H54 (cell line): ENCODE measurements at regions not wholly inside any gene's neighbourhood (a gene's known extent, or its start where the extent isn't known, plus 50 kb on each side); places are given as distances from the start of the nearest gene placed in this dataset.
"Not testable (repeated sequence)": the region's sequence is repeated elsewhere in the genome, so short reads cannot be mapped to it uniquely, and the experiment has no call there.

Source experiments
- DNase-seq: peaks from one replicate; pipeline ENCODE4 v3.0.0; 2011; ENCODE audit warnings: low spot score, mixed read lengths; ENCODE audit not compliant: insufficient read length
- FAIRE-seq: peaks from 3 replicates; lab custom pipeline; 2011; peaks lifted over from hg19 to GRCh38; lab: Jason Lieb, UNC
- POLR2A ChIP-seq: IDR thresholded peaks from 2 replicates; pipeline ENCODE4 v1.6.1; 2011; ENCODE audit warnings: low read depth, mild to moderate bottlenecking, low read length

DNA sequence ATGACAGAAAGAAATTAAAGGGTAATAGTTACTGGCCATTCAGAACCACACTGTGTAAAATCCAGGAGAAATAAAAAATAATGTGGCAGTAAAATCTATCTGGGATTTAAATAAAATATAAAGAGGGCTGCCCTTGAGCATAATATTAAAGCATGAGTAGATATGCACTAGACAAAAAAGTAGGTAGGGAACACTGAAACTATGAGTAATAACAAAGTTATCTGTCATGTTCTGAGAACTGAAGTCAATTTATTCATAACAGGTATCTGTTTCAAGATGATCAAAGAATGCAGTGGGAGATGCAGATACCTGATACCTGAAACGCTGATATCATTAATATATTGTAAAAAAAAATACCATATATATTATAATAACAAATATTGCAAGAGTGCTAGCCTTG is 1672.0 kb downstream of the SLITRK5 start:
- FAIRE-seq, result peak; percentile 33
- no peak for TF ChIP-seq POLR2A
- no peak for DNase-seq

DNA sequence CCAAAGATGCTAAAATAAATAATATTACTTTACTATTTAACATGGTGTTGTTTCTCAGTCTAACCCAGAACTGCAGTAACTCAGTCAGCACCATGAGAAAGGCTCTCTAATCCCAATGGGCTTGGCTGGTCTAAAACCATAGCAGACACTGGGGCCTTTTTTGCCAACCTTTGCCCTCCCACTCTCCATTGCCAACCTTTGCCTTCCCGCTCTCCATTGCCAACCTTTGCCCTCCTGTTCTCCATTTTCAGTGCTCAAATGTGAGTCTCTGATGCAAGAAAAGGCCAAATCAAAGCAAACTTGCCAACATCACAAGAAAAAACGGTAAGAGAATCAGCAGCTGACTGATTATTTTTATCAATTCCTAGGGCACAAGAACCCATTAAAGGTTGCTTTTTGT is 1681.2 kb downstream of the SLITRK5 start:
- DNase-seq (no peak), FAIRE-seq (no peak)
- no peak for TF ChIP-seq POLR2A

DNA sequence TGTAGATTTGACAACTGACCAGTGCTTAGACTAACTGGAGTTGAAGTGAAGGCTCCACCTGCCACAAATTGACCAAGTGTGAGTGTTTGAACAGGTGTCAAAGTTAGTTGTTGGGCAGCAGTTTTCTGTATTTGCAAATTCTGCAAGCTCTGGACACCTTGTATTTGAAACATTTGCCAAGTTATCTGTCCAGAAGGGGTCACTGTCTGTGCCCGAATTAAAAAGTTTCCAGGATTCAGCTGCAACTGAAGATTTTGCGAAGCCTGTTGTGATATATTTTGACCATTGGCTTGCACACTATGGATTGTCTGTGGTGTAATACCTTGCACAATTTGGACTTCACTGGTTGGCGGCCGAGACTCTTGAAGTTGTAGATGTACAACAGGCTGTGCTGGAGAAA is 1690.7 kb downstream of the SLITRK5 start:
- DNase-seq, result no peak
- no peak for FAIRE-seq
- no peak for TF ChIP-seq POLR2A

DNA sequence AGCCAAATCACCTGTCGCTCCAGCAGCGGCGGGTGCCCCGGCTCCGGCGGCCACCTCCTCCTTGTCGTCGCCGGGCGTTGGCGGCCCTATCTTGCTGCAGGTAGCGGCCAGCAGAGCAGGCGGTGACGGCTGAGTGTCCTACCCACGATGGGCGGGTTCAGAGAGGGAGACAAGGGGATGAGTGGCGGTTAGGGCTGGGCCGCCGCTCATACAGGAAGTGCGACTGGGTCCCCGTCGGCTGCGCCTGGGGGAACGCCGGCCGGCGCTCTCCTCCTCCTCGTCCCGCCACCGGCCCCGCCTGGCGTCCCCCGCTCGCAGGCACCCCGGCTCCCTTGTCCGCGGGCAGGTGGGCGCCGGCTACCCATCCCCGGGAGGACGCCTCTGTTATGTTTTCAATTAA is 1692.0 kb downstream of the SLITRK5 start:
- DNase-seq (no peak), FAIRE-seq (no peak)
- TF ChIP-seq POLR2A, result no peak

DNA sequence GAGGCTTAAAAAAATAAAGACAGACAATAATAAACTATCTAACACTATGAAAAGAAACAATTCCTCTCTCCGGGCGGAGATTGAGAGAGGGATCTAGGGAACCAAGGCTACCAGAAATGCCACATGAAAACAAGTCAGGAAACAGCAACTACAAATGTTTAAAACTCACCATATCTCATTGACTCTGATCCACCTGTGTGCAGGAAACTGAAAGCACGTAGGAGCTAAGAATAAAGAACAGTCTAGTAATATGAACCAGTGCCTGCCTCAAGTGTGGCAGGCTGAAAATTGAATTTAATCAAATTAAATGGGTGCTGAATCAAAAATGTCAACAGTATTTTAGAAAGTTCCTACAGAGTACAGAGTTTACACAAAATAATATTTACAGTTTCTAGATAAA is 1701.0 kb downstream of the SLITRK5 start:
- no peak for TF ChIP-seq POLR2A
- DNase-seq (no peak), FAIRE-seq (no peak)

DNA sequence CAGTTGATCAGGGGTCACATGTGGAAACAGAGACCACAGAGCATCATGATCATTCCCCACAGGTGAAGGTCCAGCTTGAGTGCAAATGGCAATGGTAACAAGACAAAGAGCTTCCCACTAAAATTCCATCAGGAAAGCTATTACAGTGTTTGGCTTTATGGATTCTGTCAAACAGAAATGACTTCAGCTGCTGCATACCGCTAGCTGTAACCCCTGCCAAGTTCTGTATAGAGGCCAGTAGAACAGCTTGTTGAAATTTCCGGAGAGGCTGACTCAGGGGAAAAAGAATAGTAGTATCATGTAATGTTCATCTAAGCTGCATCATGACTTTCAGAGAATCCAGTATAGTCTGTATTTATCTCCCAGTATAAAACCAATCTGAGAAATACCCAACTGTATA is 1704.7 kb downstream of the SLITRK5 start:
- no peak for DNase-seq
- TF ChIP-seq POLR2A, result no peak
- peak; percentile 84 for FAIRE-seq

DNA sequence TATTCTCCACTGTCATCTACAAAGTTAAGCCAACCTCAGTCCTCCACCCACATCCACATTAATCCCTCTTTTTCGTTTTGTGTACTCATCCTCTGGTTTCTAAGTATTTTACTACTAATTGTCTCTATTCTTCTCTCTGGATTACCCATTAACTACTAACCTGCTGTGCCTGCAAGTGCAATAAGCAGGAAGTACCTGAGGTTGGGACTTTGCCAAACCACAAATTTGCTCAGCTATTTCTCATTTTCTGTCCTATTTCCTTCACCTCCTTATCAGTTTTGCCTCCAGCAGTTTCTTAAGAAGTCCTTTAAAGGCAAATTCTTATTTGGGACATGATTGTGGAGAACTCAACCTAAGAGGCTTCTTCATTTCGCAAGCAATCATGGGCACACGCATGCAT is 1708.9 kb downstream of the SLITRK5 start:
- DNase-seq (no peak), FAIRE-seq (peak; percentile 62)
- no peak for TF ChIP-seq POLR2A

DNA sequence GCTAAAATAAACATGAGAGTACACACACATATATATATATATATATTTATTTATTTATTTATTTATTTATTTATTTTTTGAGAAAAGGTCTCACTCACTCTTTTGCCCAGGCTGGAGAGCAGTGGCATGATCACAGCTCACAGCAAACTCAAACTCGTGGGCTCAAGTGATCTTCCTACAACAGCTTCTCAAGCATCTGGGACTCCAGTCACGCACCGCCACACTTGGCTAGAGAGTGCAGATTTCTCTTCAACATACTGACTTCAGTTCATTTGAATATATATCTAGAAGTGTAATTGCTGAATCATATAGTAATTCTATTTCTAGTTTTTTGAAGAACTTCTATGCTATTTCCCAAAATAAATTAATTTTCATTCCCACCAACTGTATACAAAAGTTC is 1711.8 kb downstream of the SLITRK5 start:
- DNase-seq (no peak), FAIRE-seq (no peak)
- TF ChIP-seq POLR2A, result no peak

DNA sequence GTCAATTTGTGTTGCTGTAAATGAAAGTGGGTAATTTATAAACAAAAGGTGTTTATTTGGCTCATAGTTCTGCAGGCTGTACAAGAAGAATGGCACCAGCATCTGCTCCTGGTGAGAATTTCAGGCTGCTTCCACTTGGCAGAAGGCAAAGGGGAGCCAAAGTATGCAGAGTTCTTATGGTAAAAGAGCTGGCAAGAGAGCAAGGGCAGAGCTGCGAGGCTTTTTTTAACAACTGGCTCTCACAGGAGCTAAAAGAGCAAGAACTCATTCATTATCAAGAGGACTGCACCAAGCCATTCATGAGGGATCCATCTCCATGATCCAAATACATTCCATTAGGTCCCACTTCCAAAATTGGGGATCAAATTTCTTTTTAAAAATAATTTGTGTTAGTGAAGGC is 1712.7 kb downstream of the SLITRK5 start:
- TF ChIP-seq POLR2A, result no peak
- DNase-seq, result no peak

DNA sequence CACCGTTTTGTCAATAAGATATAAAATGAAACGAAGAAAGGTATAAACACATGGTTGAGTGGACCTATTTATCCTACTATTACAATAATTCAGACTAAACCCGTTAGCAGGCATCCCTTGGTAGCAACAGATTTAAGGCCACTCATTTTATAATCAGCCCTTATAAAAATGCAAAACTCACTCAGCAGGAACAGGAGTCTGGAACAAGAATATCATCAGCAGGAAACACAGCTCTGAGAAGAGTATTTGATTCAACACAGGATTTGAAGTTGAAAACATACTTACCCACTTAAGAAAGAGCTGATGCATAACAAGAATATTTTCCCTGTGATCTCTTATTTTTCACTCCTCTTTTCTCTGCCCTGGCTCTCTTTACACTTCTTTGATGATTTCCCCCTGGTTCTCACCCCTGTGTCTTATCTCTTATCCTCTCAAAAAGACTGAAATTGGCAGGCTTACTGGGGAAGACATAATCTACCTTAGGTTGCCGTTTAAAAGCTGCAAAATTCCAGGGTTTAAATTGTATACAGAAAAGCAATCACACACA is 1722.7 kb downstream of the SLITRK5 start:
- no peak for TF ChIP-seq POLR2A
- DNase-seq (no peak), FAIRE-seq (peak; percentile 81)

More for the DNA sequence above, 1712.7 kb downstream of the SLITRK5 start:
- FAIRE-seq, result no peak

DNA sequence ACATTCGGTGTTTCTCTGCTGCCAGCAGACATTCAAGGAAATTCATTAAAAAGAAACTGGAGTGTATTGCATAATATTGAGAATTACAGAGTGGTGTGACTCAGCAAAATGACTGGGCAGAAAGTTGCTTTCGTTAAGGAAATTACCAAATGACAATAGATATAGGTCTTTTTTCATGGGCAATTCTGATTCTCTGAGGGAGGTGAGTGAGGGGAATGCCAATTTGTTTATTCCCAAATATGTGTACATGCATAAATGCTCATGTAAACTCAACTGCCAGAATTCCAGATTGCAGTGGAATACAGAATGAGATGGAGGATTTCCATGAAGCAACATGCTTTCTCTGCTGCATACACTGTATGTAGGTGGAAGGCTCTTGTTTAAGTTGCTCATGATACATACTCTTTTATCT is 1730.1 kb downstream of the SLITRK5 start:
- no peak for DNase-seq
- FAIRE-seq, result peak; percentile 95
- no peak for TF ChIP-seq POLR2A

DNA sequence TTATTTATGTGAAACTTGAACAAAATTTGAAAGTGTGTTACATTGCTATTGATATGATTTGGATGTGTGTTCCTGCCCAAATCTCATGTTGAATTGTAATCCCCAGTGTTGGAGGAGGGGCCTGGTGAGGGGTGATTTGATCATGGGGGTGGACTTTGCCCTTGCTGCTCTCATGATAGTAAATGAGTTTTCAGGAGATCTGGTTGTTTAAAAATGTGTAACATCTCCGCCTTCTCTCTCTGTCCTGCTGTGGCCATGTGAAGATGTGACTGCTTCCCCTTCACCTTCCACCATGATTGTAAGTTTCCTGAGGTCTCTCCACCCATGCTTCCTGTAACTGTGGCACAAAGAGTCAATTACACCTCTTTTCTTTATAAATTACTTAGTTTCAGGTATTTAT is 1731.0 kb downstream of the SLITRK5 start:
- TF ChIP-seq POLR2A, result no peak
- FAIRE-seq, result no peak
- no peak for DNase-seq

DNA sequence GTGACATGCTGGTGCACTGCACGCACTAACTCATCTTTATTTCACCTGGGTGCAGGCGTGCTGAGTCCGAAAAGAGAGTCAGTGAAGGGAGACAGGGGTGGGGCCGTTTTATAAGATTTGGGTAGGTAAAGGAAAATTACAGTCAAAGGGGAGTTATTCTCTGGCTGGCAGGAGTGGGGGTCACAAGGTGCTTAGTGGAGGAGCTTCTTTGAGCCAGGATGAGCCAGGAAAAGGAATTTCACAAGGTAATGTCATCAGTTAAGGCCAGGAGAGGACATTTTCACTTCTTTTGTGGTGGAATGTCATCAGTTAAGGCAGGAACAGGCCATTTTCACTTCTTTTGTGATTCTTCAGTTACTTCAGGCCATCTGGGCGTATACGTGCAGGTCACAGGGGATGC is 1734.9 kb downstream of the SLITRK5 start:
- DNase-seq, FAIRE-seq: not testable (repeated sequence)

DNA sequence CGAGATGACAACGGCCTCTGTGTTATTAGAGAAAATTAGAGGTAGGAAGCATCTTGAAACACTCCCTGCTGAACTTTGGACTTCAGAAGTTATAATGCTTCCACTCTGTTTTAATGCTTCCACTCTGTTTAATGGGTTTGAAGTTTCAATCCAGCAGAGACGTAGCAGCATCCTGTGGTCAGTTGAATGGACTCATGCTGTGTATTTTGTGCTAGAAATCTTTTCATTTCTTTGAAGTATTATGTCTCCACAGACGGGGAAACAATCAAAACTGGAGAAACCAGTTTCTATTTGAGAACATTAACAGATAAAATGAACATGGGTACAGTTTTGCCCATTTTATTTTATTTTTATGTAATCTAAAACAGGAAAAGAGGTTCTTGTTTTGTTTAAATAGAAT is 1736.2 kb downstream of the SLITRK5 start:
- peak; percentile 62 for FAIRE-seq

DNA sequence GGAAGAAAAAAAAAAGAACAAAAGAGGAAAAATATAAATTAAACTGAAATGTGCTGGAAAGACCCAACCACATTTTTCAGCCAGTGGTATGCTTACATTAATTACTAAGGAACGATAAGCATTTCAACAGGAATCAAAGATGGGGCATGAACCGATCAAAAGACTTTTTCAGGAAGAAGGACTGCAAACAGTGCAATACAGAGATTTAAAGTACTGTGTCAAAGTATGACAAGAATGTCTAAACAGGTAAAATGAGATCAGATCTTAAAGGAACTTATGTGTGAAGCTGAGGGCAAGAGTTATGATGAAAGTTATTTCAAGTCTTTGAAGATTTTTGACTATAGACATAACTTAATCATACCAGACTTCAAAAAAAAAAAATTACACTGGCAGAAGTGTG is 1761.8 kb downstream of the SLITRK5 start:
- TF ChIP-seq POLR2A, result no peak

More for the DNA sequence above, 1736.2 kb downstream of the SLITRK5 start:
- no peak for DNase-seq
- no peak for TF ChIP-seq POLR2A

DNA sequence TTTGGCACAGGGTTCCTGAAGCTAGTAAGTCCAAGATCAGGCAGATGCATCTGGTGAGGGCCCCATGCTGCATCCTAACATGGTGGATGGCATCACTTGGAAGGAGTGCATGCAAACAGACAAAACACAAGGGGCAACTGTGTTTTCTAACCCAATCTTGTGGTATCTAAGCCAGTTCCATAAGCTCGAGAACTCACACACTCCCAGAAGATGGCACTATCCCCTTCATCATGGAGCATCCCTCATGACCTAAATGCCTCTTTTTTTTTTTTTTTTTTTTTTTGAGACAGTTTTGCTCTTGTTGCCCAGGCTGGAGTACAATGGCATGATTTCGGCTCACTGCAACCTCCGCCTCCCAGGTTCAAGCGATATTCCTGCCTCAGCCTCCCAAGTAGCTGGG is 1763.5 kb downstream of the SLITRK5 start:
- FAIRE-seq, result not testable (repeated sequence)
- DNase-seq, result peak; percentile 9

More for the DNA sequence above, 1761.8 kb downstream of the SLITRK5 start:
- DNase-seq (no peak), FAIRE-seq (peak; percentile 69)
